ENCODE measurements at regions not wholly inside any gene's neighbourhood (a gene's known extent, or its start where the extent isn't known, plus 50 kb on each side); places are given as distances from the start of the nearest gene placed in this dataset.

DNA sequence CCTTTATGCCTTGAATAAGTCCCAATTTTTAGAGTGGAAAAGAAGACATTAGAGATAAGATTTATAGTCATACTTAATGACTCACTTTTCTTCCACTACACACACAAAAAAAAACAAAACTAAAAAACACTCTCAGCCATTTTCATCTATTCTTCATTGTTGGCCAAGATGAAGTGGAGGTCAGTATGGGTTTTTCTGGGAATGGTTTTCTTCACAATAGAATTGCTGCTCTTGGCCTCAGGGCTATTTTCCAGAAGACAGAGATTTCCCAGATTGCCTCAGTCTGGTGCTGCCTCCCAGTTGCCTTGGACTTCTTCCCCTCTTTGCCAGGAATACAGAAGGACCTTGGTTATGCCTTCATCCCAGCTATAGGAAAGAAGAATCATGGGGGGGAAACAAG, 463.7 kb downstream of the TMEM232 start (continued):
- TF ChIP-seq, protein P1, sequence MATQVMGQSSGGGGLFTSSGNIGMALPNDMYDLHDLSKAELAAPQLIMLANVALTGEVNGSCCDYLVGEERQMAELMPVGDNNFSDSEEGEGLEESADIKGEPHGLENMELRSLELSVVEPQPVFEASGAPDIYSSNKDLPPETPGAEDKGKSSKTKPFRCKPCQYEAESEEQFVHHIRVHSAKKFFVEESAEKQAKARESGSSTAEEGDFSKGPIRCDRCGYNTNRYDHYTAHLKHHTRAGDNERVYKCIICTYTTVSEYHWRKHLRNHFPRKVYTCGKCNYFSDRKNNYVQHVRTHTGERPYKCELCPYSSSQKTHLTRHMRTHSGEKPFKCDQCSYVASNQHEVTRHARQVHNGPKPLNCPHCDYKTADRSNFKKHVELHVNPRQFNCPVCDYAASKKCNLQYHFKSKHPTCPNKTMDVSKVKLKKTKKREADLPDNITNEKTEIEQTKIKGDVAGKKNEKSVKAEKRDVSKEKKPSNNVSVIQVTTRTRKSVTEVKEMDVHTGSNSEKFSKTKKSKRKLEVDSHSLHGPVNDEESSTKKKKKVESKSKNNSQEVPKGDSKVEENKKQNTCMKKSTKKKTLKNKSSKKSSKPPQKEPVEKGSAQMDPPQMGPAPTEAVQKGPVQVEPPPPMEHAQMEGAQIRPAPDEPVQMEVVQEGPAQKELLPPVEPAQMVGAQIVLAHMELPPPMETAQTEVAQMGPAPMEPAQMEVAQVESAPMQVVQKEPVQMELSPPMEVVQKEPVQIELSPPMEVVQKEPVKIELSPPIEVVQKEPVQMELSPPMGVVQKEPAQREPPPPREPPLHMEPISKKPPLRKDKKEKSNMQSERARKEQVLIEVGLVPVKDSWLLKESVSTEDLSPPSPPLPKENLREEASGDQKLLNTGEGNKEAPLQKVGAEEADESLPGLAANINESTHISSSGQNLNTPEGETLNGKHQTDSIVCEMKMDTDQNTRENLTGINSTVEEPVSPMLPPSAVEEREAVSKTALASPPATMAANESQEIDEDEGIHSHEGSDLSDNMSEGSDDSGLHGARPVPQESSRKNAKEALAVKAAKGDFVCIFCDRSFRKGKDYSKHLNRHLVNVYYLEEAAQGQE (IDR thresholded peaks at IDR 0.05; ENCODE audit: low read depth): no peak

DNA sequence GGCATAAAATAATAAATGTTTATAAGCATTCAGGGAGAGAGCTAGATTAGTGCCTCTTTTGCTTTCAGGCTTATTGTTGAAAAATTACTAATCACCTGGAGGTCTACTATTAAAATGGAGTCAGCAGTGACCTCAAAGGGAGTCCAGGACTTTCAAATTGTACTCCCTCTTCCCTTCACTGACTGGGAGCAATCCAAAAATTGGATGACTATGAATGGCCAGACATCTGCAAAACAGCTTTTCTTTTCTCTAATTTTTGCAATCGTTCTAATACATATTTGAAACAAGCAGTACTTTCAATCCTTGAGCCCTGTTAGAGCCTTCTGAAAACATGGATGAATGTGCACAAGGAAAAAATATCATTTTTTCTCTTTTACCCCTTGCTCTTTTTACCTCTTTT, 461.8 kb downstream of the TMEM232 start:
- intact Hi-C loops (cut with micrococcal nuclease): no loop called here
- Histone ChIP-seq H3K27ac (ENCODE audit: low read depth, low read length) (no peak overlapping the region), H2AFZ (ENCODE audit: low read depth, low read length, poor library complexity, severe bottlenecking) (no peak overlapping the region), H3K79me2 (ENCODE audit: insufficient read depth, low read length) (no peaks in the 10 kb centered on the region), H3K4me1 (ENCODE audit: control insufficient read depth in 1 of 2, insufficient read depth in 2 of 2, low read length in 2 of 2) (no peaks in the 10 kb centered on the region), H3K4me2 (ENCODE audit: low read length) (no peak overlapping the region), H3K4me3 (replicated peaks in 1 of 2; ENCODE audit: low read depth in 1 of 2, low read length in 2 of 2) (no peak overlapping the region), H3K36me3 (ENCODE audit: control insufficient read depth in 1 of 2, insufficient read depth in 2 of 2, low read length in 2 of 2) (no peaks in the 10 kb centered on the region), H3K27me3 (ENCODE audit: insufficient read depth, low read length) (no peaks in the 10 kb centered on the region), H3K9me2 (ENCODE audit: insufficient read depth) (no peaks in the 10 kb centered on the region), H4K20me1 (ENCODE audit: insufficient read depth) (no peaks in the 10 kb centered on the region), H3K9ac (ENCODE audit: low read length) (no peak overlapping the region), H3K9me3 (ENCODE audit: control insufficient read depth in 1 of 2, insufficient read depth in 1 of 2, low read depth in 1 of 2, low read length in 2 of 2) (no peaks in the 10 kb centered on the region)
- DNase-seq (ENCODE audit: low read depth, low spot score) (no peak), ATAC-seq (no peak)
- ChIA-PET CTCF (no interaction called here), RAD21 (ENCODE audit: low non-redundant PET in 1 of 2, low total read pairs in 2 of 2, uncharacterized antibody in 2 of 2, unreplicated experiment in 2 of 2) (no interaction called here), POLR2A (no interaction called here)
- no TSS peak for BruUV-seq (replicated peaks)
- no peak for TF ChIP-seq CBX3 (IDR thresholded peaks at IDR 0.05; ENCODE audit: low read depth)
- no peak for TF ChIP-seq ZFX (IDR thresholded peaks at IDR 0.05)
- no peak for TF ChIP-seq POLR2AphosphoS5 (IDR thresholded peaks at IDR 0.05; ENCODE audit: low read depth, low read length)
- TF ChIP-seq CEBPB (IDR thresholded peaks at IDR 0.05; ENCODE audit: low read depth): no peak
- TF ChIP-seq ELF1 (IDR thresholded peaks at IDR 0.05; ENCODE audit: borderline replicate concordance, low read depth): no peak
- no peak for TF ChIP-seq SIN3A (IDR thresholded peaks at IDR 0.05; ENCODE audit: low read depth)
- no peak for TF ChIP-seq TCF7L2 (IDR thresholded peaks at IDR 0.05; ENCODE audit: borderline replicate concordance, extremely low read depth, insufficient read depth, insufficient read length)
- no peak for TF ChIP-seq SRF (IDR thresholded peaks at IDR 0.05; ENCODE audit: low read depth)
- no peak for TF ChIP-seq SP1 (IDR thresholded peaks at IDR 0.05; ENCODE audit: low read depth)
- no peak for TF ChIP-seq ATF3 (IDR thresholded peaks at IDR 0.05)
- no peak for TF ChIP-seq CTCF (IDR thresholded peaks at IDR 0.05 in 2 of 3, conservative IDR thresholded peaks at IDR 0.05 in 1 of 3; ENCODE audit: borderline replicate concordance in 1 of 3, insufficient read depth in 1 of 3, low read depth in 2 of 3, low read length in 2 of 3)
- no peak for TF ChIP-seq EZH2 (IDR thresholded peaks at IDR 0.05)
- no peak for TF ChIP-seq MAX (IDR thresholded peaks at IDR 0.05)
- no peak for TF ChIP-seq EZH2phosphoT487 (IDR thresholded peaks at IDR 0.05; ENCODE audit: borderline replicate concordance)
- no peak for TF ChIP-seq POLR2A (IDR thresholded peaks at IDR 0.05; ENCODE audit: borderline replicate concordance, extremely low read depth, insufficient read depth, insufficient read length)
- TF ChIP-seq FOSL1 (IDR thresholded peaks at IDR 0.05; ENCODE audit: low read depth): no peak
